GM21367 (cell line): ENCODE measurements at regions not wholly inside any gene's neighbourhood (a gene's known extent, or its start where the extent isn't known, plus 50 kb on each side); places are given as distances from the start of the nearest gene placed in this dataset.
"Not testable (repeated sequence)": the region's sequence is repeated elsewhere in the genome, so short reads cannot be mapped to it uniquely, and the experiment has no call there.

Experiments
- ATAC-seq: cut with Tn5 transposase; IDR thresholded peaks from one replicate; pipeline ENCODE4 v1.9.1; 2021; ENCODE audit not compliant: unreplicated experiment

DNA sequence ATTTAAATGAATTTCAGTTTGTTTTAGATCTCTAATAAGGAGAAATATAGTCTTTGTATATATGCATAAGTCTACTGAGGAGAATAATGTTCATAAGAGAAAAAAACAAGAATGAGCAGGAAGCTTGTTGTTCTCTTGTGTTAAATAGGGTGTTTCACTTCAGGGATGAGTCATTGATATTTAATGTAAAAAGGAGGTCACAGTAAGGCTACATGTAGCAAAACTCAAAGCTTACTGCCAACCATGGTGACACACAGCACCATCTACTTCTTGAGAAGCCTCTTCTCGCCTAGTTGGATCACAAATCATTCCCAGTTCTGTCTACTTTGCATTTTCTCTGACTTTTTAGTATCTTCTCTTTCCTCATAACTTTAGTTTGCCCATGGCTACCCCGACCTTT, 1466.0 kb upstream of the C9orf72 start:
- ATAC-seq = no peak

DNA sequence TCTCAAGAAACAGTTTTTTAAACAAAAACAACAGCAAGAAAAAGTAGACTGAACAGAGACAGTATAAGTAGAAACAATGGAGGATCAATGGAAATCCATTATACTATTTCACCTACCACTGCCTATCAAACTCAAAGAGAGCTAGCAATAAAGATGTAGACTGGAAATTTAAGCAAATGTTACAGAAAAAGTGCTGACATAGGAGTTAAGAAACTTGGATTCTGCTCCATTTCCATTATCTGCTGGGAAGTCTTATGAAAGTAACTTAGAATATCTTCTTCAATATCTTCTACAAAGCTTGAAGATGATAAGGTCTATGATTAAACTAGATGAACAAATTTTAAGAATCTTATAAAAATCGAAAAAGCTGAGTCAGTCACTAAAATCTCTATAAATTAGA, 1469.8 kb upstream of the C9orf72 start:
- ATAC-seq = no peak

DNA sequence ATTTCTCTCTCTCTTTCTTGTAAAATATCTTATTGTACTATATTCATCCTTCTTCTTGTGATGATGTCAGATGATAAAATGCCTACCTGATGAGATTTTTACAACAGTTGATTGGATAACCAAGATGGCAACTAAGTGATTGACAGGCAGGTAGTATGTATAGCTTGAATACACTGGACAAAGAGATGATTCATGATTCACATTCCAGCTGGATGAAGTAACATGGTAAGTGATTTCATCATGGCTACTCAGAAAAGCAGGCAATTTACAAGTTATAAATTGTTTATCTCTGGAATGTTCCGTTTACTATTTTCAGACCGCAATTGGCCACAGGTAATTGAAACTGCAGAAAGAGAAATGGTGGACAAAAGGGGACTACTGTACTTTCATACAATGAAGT, 1471.7 kb upstream of the C9orf72 start:
- ATAC-seq = no peak

DNA sequence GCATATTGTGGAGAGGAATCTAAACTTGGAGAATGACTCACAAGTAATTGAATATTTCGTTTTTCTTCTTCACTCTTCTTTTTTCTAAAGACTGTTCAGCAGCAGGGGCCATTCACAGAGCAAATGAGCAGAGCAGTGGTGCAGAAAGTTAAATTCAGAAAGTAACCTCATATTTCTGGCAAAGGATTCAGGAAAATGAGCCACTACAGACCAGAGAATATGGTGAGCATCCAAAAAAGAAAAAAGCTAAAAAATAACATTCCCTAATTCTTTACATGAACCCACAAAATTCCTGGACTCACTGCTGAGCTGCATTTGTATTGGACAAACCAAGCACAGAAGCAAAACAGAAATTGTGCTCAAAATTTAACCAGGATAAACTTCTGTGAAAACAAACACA, 1486.8 kb upstream of the C9orf72 start:
- ATAC-seq = no peak

DNA sequence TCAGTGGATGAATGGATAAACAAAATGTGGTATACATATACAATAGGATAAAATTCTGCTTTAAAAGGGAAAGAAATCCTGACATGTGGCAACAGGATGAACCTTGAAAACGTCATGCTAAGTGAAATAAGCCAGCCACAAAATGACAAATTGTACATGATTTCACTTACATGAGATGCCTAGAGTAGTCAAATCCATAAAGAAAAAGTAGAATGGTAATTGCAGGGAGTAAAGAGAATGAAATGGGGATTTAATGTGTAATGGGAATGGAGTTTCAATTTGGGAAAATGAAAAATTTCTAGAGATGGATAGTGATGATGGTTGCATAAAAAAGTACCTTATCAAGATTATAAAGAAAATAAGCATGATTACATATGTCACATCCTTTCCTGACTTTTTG, 1489.2 kb upstream of the C9orf72 start:
- ATAC-seq = no peak

DNA sequence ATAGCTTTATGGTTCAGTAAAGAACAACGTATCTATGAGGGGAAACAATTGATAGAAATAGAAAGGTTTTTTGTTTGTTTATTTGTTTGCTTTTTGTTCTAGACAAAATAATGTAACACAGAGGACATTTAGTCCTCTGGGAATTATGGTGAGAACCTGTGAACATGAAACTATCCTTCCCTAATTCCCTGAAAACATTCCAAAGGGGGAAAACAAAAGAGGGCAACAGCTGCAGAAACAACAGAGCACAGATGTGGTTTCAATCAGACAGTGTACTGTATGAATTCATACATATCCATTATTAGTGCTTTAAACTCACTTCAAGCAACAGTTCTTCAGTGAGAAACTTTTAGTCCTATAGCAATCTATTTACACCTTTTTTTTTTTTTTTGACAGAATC, 1489.8 kb upstream of the C9orf72 start:
- ATAC-seq = no peak

DNA sequence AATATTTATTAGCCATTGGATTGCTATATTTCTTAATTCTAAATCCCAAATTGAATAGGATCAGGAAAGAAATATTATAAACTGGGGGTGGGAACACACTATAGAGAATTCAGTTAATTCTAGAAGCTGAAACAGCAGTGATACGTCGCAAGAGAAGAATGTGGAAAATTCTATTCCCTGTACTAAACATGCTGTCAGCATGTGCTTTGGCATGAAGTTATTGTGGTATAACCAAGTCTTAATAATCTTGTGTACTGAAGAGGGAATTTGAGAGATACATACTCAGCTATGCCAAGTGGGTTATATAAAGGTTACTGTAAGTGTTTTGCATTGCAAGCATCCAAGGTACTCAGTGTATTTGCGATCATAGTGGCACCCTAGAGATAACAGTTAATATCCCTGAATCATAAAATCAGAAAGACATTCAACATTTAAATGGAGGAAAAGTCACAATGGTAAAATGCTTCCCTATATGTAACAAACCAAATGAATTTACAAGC, 1492.9 kb upstream of the C9orf72 start:
- no peak for ATAC-seq

DNA sequence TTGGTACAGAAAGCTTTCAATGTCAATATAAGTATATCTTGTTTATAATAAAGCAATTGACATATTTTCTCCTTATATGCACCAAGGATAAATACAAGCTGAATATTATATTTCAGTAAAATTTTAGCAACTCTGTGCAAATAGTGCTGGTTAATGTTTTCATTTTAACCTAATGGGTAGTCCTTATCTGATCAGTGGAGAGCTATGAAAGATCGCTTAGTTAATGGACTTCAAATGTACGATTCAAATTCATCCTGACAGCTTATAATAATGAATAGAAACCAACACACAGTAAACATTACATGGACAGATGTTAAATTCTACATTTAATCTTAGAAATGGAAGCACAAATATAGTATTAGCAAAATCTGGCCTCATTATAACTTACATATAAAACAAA, 1495.2 kb upstream of the C9orf72 start:
- no peak for ATAC-seq

DNA sequence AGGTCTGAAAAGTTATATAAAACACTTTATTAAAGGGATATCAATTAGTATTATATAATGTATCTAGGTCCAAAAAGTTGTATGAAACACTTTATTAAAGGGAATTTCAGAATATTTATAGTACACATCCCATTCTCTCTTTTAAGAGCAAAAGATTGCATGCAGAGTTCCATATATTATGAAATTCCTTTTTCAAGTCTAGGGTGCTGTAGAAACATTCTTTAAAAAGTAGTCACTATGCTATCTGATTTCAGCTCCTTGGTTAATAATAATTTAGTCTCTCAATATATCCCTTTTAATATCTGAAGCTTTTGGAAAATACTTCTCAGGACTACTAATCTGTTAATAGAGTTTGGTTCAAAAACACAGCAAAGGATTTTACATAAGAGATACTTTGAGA, 1496.1 kb upstream of the C9orf72 start:
- ATAC-seq = no peak

DNA sequence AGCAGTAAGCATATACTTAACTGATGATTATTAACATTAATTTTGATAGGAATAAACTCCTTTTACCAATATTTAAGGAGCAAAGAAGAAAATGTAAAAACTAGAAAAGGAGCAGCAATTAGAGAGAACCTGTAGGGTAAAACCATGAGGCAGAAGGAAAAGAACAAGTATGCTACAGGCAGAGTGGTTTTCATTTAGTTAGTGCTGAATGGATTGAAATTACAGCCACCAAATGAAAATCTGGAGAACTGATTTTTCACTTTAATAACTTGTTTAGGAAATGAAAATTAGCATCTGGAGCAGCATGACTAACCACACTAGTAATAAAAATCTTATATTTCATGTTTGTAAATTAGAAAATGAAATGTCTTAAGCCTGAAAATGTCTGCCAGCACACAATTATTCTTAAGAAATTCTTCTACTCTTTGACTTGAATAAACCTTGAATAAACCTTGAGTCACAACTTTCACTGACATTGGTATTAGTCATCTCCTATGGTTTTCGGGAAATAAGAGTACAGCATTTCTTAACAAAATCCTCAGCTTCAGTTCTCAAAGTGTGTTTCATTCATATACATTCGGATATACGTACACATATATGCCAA, 1504.9 kb upstream of the C9orf72 start:
- ATAC-seq = no peak

DNA sequence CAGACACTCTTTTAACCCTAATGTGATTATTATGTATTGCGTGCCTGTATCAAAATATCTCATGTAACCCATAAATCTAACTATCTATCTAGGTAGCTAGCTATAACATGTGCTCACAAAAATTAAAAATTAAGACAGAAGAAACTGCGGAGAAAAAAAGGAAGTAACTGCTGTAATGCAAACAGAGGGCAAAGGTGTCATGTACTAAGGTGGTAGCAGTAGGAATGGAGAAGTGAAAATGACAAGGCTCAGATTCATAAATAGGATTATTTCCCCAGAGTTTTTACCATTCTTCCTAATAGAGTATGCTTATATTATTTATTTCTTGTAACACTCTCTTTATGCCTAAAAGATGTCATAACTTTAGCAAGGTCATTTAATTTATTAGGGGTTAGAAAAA, 1527.5 kb upstream of the C9orf72 start:
- ATAC-seq = no peak

DNA sequence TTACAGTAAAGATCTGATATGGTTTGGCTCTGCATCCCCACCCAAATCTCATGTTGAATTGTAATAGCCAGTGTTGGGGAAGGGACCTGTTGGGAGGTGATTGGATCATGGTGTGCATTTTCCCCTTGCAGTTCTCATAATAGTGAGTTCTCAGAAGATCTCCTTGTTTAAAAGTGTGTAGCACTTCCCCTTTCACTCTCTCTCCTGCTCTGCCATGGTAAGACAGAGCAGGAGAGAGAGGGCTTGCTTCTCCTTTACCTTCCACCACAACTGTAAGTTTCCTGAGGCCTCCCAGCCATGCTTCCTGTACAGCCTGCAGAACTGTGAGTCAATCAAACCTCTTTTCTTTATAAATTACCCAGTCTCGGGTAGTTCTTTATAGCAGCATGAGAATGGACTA, 1530.9 kb upstream of the C9orf72 start:
- not testable (repeated sequence) for ATAC-seq

DNA sequence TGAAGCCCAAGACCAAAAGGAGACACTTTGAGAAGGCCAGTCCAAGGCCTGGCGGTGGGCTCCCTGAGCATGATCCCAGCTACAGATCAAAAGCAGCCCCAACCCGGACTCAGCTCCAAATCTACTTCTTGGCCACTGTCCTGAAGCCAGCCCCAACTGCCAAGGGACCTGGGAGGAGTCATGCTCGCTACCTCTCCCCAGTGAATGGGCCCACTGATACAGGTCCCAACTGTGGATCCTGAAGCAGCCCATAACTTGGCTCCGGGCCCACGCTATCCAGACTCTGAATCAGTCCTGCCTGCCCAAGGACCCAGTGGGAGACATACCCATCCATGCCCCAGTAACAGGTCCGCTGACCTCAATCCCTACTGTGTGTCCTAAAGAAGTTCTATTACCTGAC, 1545.3 kb upstream of the C9orf72 start:
- no peak for ATAC-seq

DNA sequence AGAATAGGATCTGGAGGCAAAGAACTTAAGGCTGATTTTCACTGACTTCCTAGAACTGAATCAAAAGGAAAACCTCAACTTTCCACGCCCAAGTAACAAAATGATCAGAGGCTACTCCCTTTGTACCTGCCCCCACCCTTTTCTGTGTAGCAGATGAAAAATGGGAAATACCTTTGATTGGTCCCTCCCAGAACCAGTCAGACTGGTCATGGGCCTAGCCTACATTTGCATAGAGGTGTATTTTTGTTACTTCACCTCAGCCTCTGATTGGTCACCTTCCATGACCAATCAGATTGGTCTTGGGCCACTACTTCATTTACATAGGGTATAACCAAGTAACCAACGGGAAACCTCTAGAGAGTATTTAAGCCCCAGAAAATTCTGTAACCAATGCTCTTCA, 1553.5 kb upstream of the C9orf72 start:
- ATAC-seq = no peak

DNA sequence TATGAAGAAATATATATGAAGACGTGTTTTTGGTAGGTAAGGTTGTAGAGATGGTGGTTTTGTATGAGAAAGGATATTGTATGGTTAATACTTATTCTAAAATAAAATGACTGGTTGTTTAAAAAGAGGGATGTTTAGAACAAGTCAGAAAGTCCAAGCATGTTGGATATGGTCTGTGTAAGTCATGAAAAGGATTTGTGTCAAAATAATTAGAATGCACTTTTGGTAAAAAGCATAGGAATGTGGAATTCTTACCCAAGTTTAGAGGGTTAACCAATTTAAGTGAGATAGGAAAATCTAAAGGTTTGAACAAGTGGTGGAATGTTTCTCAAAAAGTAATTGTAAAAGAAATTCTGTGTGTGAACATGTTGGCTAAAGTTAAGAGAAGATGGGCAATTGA, 1556.5 kb upstream of the C9orf72 start:
- ATAC-seq = no peak

DNA sequence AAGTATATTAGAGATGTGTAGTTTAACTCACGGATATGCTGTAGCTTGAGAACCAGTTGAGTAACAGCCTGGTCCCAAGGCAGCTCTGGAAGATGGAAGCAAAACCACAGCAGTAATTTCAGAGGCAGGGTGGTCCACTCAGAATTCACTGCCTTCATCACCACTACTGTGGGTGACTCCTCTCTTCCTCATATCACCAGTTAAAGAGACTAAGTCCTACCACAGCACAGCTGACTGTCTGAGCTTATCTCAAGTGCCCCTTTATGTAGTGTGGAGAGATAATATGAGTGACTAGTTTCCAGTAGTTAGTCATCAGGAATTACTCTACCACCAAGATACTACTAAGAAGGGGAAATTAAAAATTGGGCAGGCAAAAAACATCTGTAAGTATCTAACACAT, 1571.2 kb upstream of the C9orf72 start:
- no peak for ATAC-seq

DNA sequence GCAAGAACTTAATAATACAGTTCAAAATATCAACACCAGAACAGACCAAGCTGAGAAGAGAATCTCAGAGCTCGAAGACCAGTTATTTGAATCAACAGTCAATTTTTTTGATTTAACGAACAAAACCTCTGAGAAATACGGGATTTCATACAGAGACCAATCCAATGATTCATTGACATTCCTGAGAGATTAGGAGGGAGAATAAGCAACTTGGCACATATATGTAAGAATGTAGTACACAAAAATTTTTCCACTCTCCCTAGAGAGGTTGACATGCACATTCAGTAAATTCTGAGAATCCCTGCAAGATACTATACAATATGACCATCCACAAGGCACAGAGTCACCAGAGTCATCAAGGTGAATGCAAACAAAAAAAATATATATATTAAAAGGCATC, 1577.3 kb upstream of the C9orf72 start:
- ATAC-seq = no peak

DNA sequence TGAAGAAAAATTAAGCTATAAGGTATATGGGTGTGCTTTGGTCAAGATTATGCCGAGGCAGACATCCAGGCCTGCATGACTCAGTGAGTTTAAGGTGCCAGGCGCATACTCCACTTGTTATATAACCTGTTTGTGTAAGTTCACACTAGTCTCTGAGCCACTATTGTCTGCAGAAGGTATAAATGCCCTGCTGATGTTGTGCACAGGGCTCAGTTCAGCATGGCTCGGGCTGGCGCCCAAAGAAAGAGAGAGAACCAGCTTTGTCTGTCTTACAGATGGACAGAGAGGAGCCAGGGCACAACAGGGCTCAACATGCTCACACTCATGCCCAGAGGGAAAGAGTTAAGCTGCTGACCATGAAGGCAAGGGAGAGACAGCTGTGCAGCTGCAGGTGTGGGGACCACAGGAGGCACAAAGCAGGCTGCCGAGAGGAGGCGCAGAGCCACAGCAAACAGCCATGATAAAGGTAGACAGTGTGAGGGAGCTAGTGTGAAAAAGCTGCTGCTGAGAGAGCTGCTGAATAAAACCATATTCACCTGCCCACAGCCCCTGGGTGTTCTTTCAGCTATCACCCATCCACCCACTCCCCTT, 1587.6 kb upstream of the C9orf72 start:
- ATAC-seq = no peak

DNA sequence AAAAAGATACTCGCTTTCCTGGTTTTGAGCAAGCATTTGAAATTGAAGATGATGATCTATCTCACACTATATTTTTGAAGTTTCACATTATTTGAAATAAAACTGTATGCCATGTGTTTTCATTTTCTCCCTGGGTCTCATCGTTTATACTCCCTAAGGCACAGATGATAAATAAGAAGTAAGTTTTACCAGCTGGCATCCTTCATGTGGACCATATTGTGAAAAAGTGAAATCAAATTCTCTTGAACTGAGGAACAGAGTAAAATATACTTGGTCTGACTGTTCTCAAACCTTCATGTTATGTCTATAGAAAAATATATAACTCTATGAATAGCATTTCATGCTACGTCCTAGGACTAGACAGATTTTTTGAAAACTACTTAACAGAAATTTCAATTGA, 1600.9 kb upstream of the C9orf72 start:
- ATAC-seq = no peak

DNA sequence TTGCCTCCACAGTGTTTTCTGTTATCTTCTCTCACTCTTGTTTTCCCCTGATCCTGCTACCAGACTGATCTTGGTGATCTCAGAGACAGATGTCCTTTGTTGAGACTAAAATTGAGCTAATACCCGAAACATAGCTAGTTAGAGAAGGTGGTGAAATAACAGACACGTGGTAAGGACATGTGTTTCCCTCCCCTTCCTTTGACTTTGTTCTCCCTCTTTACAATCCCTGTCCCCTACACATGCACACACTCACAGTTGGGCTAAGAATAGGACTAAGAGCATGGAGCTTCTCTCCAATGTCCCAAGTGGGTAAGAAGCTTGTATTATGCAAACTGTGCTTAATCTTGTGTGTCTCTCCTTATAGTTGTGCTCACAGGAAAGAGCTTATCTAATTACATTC, 1603.0 kb upstream of the C9orf72 start:
- ATAC-seq = no peak

DNA sequence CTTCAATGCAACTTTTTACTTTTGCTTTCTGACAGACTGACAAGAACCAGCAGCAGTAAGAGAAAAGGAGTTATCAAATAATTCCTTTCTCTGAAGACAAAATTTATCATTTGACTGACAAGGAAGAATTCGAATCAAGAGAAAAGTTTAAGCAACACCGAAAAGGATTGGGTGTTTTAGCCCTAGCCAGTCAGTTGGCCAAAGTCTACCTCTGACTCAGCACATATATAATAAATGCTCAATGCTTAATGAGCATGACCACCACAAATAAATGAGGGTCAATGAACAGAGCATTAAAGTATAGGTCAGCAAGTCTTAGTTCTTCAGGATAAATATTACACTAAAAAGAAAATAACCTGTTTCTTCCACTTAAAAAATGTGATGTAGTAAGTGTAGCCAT, 1603.5 kb upstream of the C9orf72 start:
- ATAC-seq = no peak

DNA sequence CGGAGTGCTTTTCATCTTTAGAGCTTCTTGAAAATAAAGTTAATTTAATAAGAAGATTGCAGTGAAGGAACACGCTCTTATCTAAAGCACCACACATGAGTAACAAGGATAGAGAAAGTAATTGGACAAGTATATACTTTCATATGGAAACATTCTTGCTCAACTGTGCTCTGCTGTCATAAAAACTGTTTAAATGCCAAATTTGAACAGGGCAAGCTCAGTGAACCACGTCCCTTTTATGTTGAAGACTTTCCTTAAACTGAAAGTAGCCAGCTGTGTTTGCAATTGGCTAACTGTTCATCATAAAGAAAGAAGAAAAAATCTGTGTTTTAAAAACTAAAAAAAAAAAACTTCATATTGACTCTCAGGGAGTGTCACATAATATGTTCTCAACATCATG, 1610.7 kb upstream of the C9orf72 start:
- ATAC-seq = no peak

DNA sequence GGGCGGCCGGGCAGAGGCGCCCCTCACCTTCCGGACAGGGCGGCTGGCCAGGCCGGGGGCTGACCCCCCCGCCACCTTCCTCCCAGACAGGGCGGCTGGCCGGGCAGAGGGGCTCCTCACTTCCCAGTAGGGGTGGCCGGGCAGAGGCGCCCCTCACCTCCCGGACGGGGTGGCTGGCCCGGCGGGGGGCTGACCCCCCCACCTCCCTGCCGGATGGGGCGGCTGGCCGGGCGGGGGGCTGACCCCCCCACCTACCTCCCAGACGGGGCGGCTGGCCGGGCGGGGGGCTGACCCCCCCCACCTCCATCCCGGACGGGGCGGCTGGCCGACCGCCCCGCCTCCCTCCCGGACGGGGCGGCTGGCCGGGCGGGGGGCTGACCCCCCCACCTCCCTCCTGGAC, 1615.5 kb upstream of the C9orf72 start:
- ATAC-seq = not testable (repeated sequence)
